Neural cell (in vitro differentiated cells): ENCODE measurements at regions not wholly inside any gene's neighbourhood (a gene's known extent, or its start where the extent isn't known, plus 50 kb on each side); places are given as distances from the start of the nearest gene placed in this dataset.

Experiments used
- H2AFZ ChIP-seq: fragments of 200-600, 300-800 bp; sonication (generic), shearing (Covaris generic); 2 replicates; pipeline ENCODE4 v1.6.0; 2014; ENCODE audit warnings: low read depth, mild to moderate bottlenecking, antibody characterized with exemption, low read length, moderate library complexity
- H3F3A ChIP-seq: fragments of 200-600 bp; shearing (Covaris generic); 2 replicates; pipeline ENCODE4 v1.6.1; 2016; ENCODE audit warnings: mild to moderate bottlenecking, moderate library complexity, mixed read lengths, antibody characterized with exemption, low read length; ENCODE audit not compliant: insufficient read depth, poor library complexity, severe bottlenecking
- H3K27ac ChIP-seq: fragments of 200-600, 300-800 bp; sonication (generic), shearing (Covaris generic); 2 replicates; pipeline ENCODE4 v1.5.1; 2014; ENCODE audit warnings: mild to moderate bottlenecking, low read length, moderate library complexity
- H3K27me3 ChIP-seq: fragments of 300-800, 200-600 bp; sonication (generic), shearing (Covaris generic); 2 replicates; pipeline ENCODE4 v1.6.0; 2014; ENCODE audit warnings: mild to moderate bottlenecking, low read depth, low read length, moderate library complexity; ENCODE audit not compliant: insufficient read depth
- H3K36me3 ChIP-seq: fragments of 300-800, 200-600 bp; sonication (generic), shearing (Covaris generic); 2 replicates; pipeline ENCODE4 v1.5.1; 2014; ENCODE audit warnings: mild to moderate bottlenecking, antibody characterized with exemption, low read length, moderate library complexity; ENCODE audit not compliant: insufficient read depth
- H3K4me2 ChIP-seq: fragments of 300-800, 200-600 bp; sonication (generic), shearing (Covaris generic); 2 replicates; pipeline ENCODE4 v1.6.0; 2014; ENCODE audit warnings: mild to moderate bottlenecking, low read length
- H3K4me3 ChIP-seq: fragments of 300-800, 200-600 bp; sonication (generic), shearing (Covaris generic); 2 replicates; pipeline ENCODE4 v1.5.1; 2014; ENCODE audit warnings: mild to moderate bottlenecking, low read length, moderate library complexity
- H3K79me2 ChIP-seq: fragments of 200-600 bp; shearing (Covaris generic); replicated peaks from 2 replicates; pipeline ENCODE4 v1.6.0; 2014; ENCODE audit warnings: mild to moderate bottlenecking, low read length, moderate library complexity; ENCODE audit not compliant: insufficient read depth
- H3K9ac ChIP-seq: fragments of 300-800, 200-600 bp; sonication (generic), shearing (Covaris generic); 2 replicates; pipeline ENCODE4 v1.6.1; 2016; ENCODE audit warnings: mild to moderate bottlenecking, low read length, mixed read lengths
- H3K9me2 ChIP-seq: fragments of 200-600 bp; shearing (Covaris generic); 2 replicates; pipeline ENCODE4 v1.6.1; 2016; ENCODE audit warnings: mild to moderate bottlenecking, low read length, mixed read lengths; ENCODE audit not compliant: insufficient read depth
- H3K9me3 ChIP-seq: fragments of 200-600, 300-800 bp; sonication (generic), shearing (Covaris generic); 2 replicates; pipeline ENCODE4 v1.6.1; 2016; ENCODE audit warnings: mild to moderate bottlenecking, mixed run types, low read length, moderate library complexity, mixed read lengths
- H4K20me1 ChIP-seq: fragments of 200-600 bp; shearing (Covaris generic); 2 replicates; pipeline ENCODE4 v1.6.1; 2016; ENCODE audit warnings: mild to moderate bottlenecking, mixed run types; ENCODE audit not compliant: insufficient read depth
- CTCF ChIP-seq: fragments of 450-650 bp; IDR thresholded peaks from 2 replicates; pipeline ENCODE4 v1.5.1; 2014; ENCODE audit warnings: antibody characterized with exemption, mild to moderate bottlenecking, moderate library complexity; ENCODE audit not compliant: poor library complexity, severe bottlenecking
- EP300 ChIP-seq: fragments of 450-650 bp; conservative IDR thresholded peaks from 2 replicates; pipeline ENCODE4 v1.6.1; 2014; ENCODE audit warnings: antibody characterized with exemption, mild to moderate bottlenecking, moderate library complexity; ENCODE audit not compliant: poor library complexity, severe bottlenecking
- EZH2 ChIP-seq: fragments of 200-600, 300-800 bp; shearing (Covaris generic), sonication (generic); IDR thresholded peaks from 2 replicates; pipeline ENCODE4 v1.6.1; 2014; ENCODE audit warnings: antibody characterized with exemption, low read length, borderline replicate concordance, mild to moderate bottlenecking; ENCODE audit not compliant: insufficient read depth, poor library complexity, severe bottlenecking
- MXI1 ChIP-seq: fragments of 450-650 bp; conservative IDR thresholded peaks from 2 replicates; pipeline ENCODE4 v1.6.1; 2014; ENCODE audit warnings: antibody characterized with exemption, mild to moderate bottlenecking; ENCODE audit not compliant: poor library complexity, severe bottlenecking
- POLR2AphosphoS5 ChIP-seq: IDR thresholded peaks from 2 replicates; pipeline ENCODE4 v1.6.1; 2012
- RAD21 ChIP-seq: fragments of 450-650 bp; conservative IDR thresholded peaks from 2 replicates; pipeline ENCODE4 v1.6.1; 2014; ENCODE audit warnings: antibody characterized with exemption, mild to moderate bottlenecking, moderate library complexity
- REST ChIP-seq: IDR thresholded peaks from 2 replicates; pipeline ENCODE4 v1.6.1; 2012; ENCODE audit warnings: borderline replicate concordance
- SMC3 ChIP-seq: fragments of 450-650 bp; conservative IDR thresholded peaks from 2 replicates; pipeline ENCODE4 v1.6.1; 2014; ENCODE audit warnings: antibody characterized with exemption, mild to moderate bottlenecking, moderate library complexity; ENCODE audit not compliant: poor library complexity
- TAF1 ChIP-seq: IDR thresholded peaks from 2 replicates; pipeline ENCODE4 v1.6.1; 2012; ENCODE audit warnings: low read depth

GRCh38 chr5:159826351-159827214 is 89.7 kb upstream of the ADRA1B start:
- Histone ChIP-seq H3K27ac (no peak overlapping the region), H3K9me2 (no peaks in the 10 kb centered on the region), H3K36me3 (no peaks in the 10 kb centered on the region), H3K9me3 (no peaks in the 10 kb centered on the region), H3K4me3 (no peak overlapping the region), H3K79me2 (no peaks in the 10 kb centered on the region), H4K20me1 (no peaks in the 10 kb centered on the region), H2AFZ (no peak overlapping the region), H3F3A (no peaks in the 10 kb centered on the region), H3K4me2 (no peak overlapping the region), H3K27me3 (no peaks in the 10 kb centered on the region), H3K9ac (no peak overlapping the region)
- TF ChIP-seq POLR2AphosphoS5 (no peak), TAF1 (no peak), REST (no peak), CTCF (no peak), RAD21 (no peak), EZH2 (no peak), MXI1 (no peak), SMC3 (no peak), EP300 (no peak)

GRCh38 chr5:159827861-159828260 is 88.4 kb upstream of the ADRA1B start:
- H3F3A ChIP-seq = no peaks in the 10 kb centered on the region
- no peaks in the 10 kb centered on the region for H3K9me2 ChIP-seq
- no peak overlapping the region for H3K4me3 ChIP-seq
- no peaks in the 10 kb centered on the region for H3K36me3 ChIP-seq
- H4K20me1 ChIP-seq = no peaks in the 10 kb centered on the region
- H2AFZ ChIP-seq = no peak overlapping the region
- no peaks in the 10 kb centered on the region for H3K27me3 ChIP-seq
- H3K9me3 ChIP-seq = no peaks in the 10 kb centered on the region
- no peak overlapping the region for H3K4me2 ChIP-seq
- no peak for TF ChIP-seq CTCF
- no peak for TF ChIP-seq RAD21
- no peak for TF ChIP-seq POLR2AphosphoS5
- TF ChIP-seq SMC3 = no peak
- TF ChIP-seq EZH2 = no peak
- no peak for TF ChIP-seq TAF1
- TF ChIP-seq EP300 = no peak
- no peak for TF ChIP-seq REST
- TF ChIP-seq MXI1 = no peak
- no peak overlapping the region for H3K27ac ChIP-seq
- no peak overlapping the region for H3K9ac ChIP-seq
- no peaks in the 10 kb centered on the region for H3K79me2 ChIP-seq
